GM21786 (cell line): ENCODE measurements at regions not wholly inside any gene's neighbourhood (a gene's known extent, or its start where the extent isn't known, plus 50 kb on each side); places are given as distances from the start of the nearest gene placed in this dataset.

Experiments used
- ATAC-seq: cut with Tn5 transposase; IDR thresholded peaks from one replicate; pipeline ENCODE4 v1.9.1; 2021; ENCODE audit not compliant: unreplicated experiment

GRCh38 chr11:43602670-43603069 is 77.9 kb upstream of the HSD17B12 start:
- no peak for ATAC-seq

- ATAC-seq: no peak
Observed at GRCh38 chr11:43614214-43614613, 66.3 kb upstream of the HSD17B12 start.

DNA sequence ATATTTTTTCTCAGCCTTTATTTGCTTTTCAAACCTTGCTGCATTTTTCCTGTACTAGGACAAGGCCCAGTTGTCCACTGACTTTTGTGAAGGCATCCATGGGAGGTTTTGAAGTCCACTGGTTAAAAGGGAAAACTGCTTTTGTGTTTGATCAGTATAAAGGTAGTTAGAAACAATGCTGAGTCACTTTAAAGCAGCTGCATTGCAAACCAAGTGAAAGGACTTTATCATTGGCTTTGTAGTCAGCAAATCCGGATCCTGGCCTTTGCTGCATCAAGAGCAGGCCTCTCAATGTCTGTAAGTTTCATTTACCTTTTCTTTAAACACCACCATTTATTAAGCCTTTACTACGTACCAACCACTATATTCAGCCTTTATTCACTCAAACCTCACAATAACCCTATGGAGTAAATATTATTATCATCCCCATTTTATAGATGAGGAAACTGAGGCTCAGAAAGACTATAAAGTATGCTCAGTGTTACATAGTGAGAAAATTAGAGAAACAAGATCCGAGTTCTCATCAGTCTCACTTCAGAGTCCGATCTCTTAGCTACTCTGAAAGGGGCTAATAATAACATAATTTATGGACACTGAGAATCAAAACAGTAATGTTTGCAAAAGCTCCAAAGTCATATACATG is 60.6 kb upstream of the HSD17B12 start:
- ATAC-seq: no peak

DNA sequence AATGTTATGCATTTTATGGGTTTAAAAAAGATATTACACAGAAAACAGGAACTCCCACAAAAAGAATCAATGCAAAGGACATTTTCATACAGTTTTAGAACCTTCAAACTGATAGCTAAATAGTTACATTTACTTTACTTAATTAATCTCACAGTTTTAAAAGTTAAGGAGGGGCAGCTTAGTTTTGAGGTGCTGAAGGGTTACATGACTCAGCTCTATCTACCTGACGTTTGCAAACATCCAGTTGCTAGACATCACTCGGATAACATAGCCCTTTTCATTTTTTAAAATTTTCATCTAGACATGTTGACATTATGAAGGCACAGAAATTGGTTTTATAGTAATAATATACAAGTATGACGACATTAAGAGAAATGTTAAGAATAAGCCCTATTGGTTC is 53.7 kb upstream of the HSD17B12 start:
- ATAC-seq: no peak
